Smooth muscle cell (in vitro differentiated cells): ENCODE measurements at regions not wholly inside any gene's neighbourhood (a gene's known extent, or its start where the extent isn't known, plus 50 kb on each side); places are given as distances from the start of the nearest gene placed in this dataset.

Experiments
- DNase-seq: peaks from one replicate; lab custom pipeline; 2025; ENCODE audit not compliant: unreplicated experiment; lab: John Stamatoyannopoulos, UW
- H2AFZ ChIP-seq: fragments of 200-600 bp; sonication (generic); 2 replicates; pipeline ENCODE4 v1.6.0; 2016; ENCODE audit warnings: antibody characterized with exemption, low read depth, mild to moderate bottlenecking
- H3F3A ChIP-seq: fragments of 200-600 bp; sonication (generic); 2 replicates; pipeline ENCODE4 v1.6.0; 2017; ENCODE audit warnings: antibody characterized with exemption, low read depth
- H3K27ac ChIP-seq: fragments of 200-600 bp; sonication (generic); 2 replicates; pipeline ENCODE4 v1.5.1; 2016; ENCODE audit warnings: low read depth, mild to moderate bottlenecking
- H3K27me3 ChIP-seq: fragments of 200-600 bp; sonication (generic); 2 replicates; pipeline ENCODE4 v1.6.1; 2016; ENCODE audit warnings: low read depth, mild to moderate bottlenecking
- H3K36me3 ChIP-seq: fragments of 200-600 bp; sonication (generic); 2 replicates; pipeline ENCODE4 v1.5.1; 2016; ENCODE audit warnings: low read depth
- H3K4me1 ChIP-seq: fragments of 200-600 bp; sonication (generic); 2 replicates; pipeline ENCODE4 v1.5.1; 2016; ENCODE audit warnings: low read depth
- H3K4me2 ChIP-seq: fragments of 200-600 bp; sonication (generic); 2 replicates; pipeline ENCODE4 v1.6.0; 2016; ENCODE audit warnings: mild to moderate bottlenecking
- H3K4me3 ChIP-seq: fragments of 200-600 bp; sonication (generic); 2 replicates; pipeline ENCODE4 v1.5.1; 2016; ENCODE audit warnings: mild to moderate bottlenecking
- H3K79me2 ChIP-seq: fragments of 200-600 bp; sonication (generic); 2 replicates; pipeline ENCODE4 v1.6.0; 2016; ENCODE audit warnings: low read depth, mild to moderate bottlenecking
- H3K9ac ChIP-seq: fragments of 200-600 bp; sonication (generic); 2 replicates; pipeline ENCODE4 v1.6.0; 2016; ENCODE audit warnings: low read depth
- H3K9me3 ChIP-seq: fragments of 200-600 bp; sonication (generic); replicated peaks from 2 replicates; pipeline ENCODE4 v1.5.1; 2016; ENCODE audit warnings: low read depth
- H4K20me1 ChIP-seq: fragments of 200-600 bp; sonication (generic); 2 replicates; pipeline ENCODE4 v1.6.0; 2016; ENCODE audit warnings: low read depth
- CTCF ChIP-seq: fragments of 200-600 bp; sonication (generic); IDR thresholded peaks from 2 replicates; pipeline ENCODE4 v1.5.1; 2017; ENCODE audit warnings: borderline replicate concordance, mild to moderate bottlenecking, antibody characterized with exemption; ENCODE audit not compliant: insufficient read depth, poor library complexity, severe bottlenecking
- WGBS: methylation state at CpG from one replicate; pipeline ENCODE4 v1.1.7; 2016; ENCODE audit warnings: low lambda C conversion rate; 5-methylcytosine and 5-hydroxymethylcytosine counted together

- H3K27me3 ChIP-seq = no peaks in the 10 kb centered on the region
- H3K9ac ChIP-seq = no peak overlapping the region
- no peak overlapping the region for H2AFZ ChIP-seq
- no peak overlapping the region for H3K4me3 ChIP-seq
- no peak overlapping the region for H3K4me2 ChIP-seq
- H4K20me1 ChIP-seq = no peaks in the 10 kb centered on the region
- H3K36me3 ChIP-seq = no peaks in the 10 kb centered on the region
- no peaks in the 10 kb centered on the region for H3K4me1 ChIP-seq
- no peak overlapping the region for H3K27ac ChIP-seq
- peaks cover 7% of the 10 kb centered on the region for H3K9me3 ChIP-seq
- DNase-seq = no peak
- no peaks in the 10 kb centered on the region for H3K79me2 ChIP-seq
- H3F3A ChIP-seq = no peaks in the 10 kb centered on the region
- 93% methylated on average over 4 of the region's 4 CpGs for WGBS
- TF ChIP-seq CTCF = no peak
These were observed 266.8 kb downstream of the NDUFS4 start for GRCh38 chr5:53827211-53827651.

GRCh38 chr5:53831496-53831895, 271.1 kb downstream of the NDUFS4 start:
- Histone ChIP-seq H3K4me2 (no peak overlapping the region), H3K36me3 (no peaks in the 10 kb centered on the region), H3K79me2 (no peaks in the 10 kb centered on the region), H3K4me1 (no peaks in the 10 kb centered on the region), H3K4me3 (no peak overlapping the region), H3K9ac (no peak overlapping the region), H3F3A (no peaks in the 10 kb centered on the region), H3K27ac (no peak overlapping the region), H4K20me1 (no peaks in the 10 kb centered on the region), H3K27me3 (no peaks in the 10 kb centered on the region), H2AFZ (no peak overlapping the region), H3K9me3 (peaks cover 7% of the 10 kb centered on the region)
- DNase-seq = no peak
- WGBS = 96% methylated on average over 2 of the region's 2 CpGs
- TF ChIP-seq CTCF = no peak
